Epithelial cell of proximal tubule (primary cell): ENCODE measurements at regions not wholly inside any gene's neighbourhood (a gene's known extent, or its start where the extent isn't known, plus 50 kb on each side); places are given as distances from the start of the nearest gene placed in this dataset.
"Not testable (repeated sequence)": the region's sequence is repeated elsewhere in the genome, so short reads cannot be mapped to it uniquely, and the experiment has no call there.

Experiments used
- DNase-seq: peaks from one replicate; pipeline ENCODE4 v3.0.0-alpha.2; 2011; ENCODE audit warnings: low read depth
- H3K4me3 ChIP-seq: 2 replicates; pipeline ENCODE4 v1.5.1; 2011; ENCODE audit warnings: low read depth, mild to moderate bottlenecking, low read length
- CTCF ChIP-seq: conservative IDR thresholded peaks from 2 replicates; pipeline ENCODE4 v1.5.1; 2012; ENCODE audit warnings: low read depth, mild to moderate bottlenecking, low read length

- no peak overlapping the region for H3K4me3 ChIP-seq
- DNase-seq, result no peak
- TF ChIP-seq CTCF, result no peak
These were observed 146.3 kb upstream of the ZC3H15 start for GRCh38 chr2:186339716-186340115.

GRCh38 chr2:186342029-186342428 lies 144.0 kb upstream of the ZC3H15 start:
- no peak overlapping the region for H3K4me3 ChIP-seq
- no peak for TF ChIP-seq CTCF
- no peak for DNase-seq

- no peak overlapping the region for H3K4me3 ChIP-seq
- TF ChIP-seq CTCF, result no peak
- no peak for DNase-seq
These were observed 140.3 kb upstream of the ZC3H15 start for GRCh38 chr2:186345745-186346144.

GRCh38 chr2:186346216-186346615 lies 139.8 kb upstream of the ZC3H15 start:
- H3K4me3 ChIP-seq, result no peak overlapping the region
- no peak for TF ChIP-seq CTCF
- no peak for DNase-seq

GRCh38 chr2:186347472-186347871 lies 138.6 kb upstream of the ZC3H15 start:
- DNase-seq, result peak; percentile 25
- TF ChIP-seq CTCF, result no peak
- no peak overlapping the region for H3K4me3 ChIP-seq

GRCh38 chr2:186348200-186348599 lies 137.9 kb upstream of the ZC3H15 start:
- no peak for DNase-seq
- no peak for TF ChIP-seq CTCF
- H3K4me3 ChIP-seq, result no peak overlapping the region

- no peak for DNase-seq
- TF ChIP-seq CTCF, result no peak
- no peak overlapping the region for H3K4me3 ChIP-seq
These were observed 136.6 kb upstream of the ZC3H15 start for GRCh38 chr2:186349508-186349907.

- DNase-seq, H3K4me3 ChIP-seq: not testable (repeated sequence)
These were observed 131.9 kb upstream of the ZC3H15 start for GRCh38 chr2:186354160-186354559.
